Loucy (cell line): ENCODE measurements at regions not wholly inside any gene's neighbourhood (a gene's known extent, or its start where the extent isn't known, plus 50 kb on each side); places are given as distances from the start of the nearest gene placed in this dataset.
"Not testable (repeated sequence)": the region's sequence is repeated elsewhere in the genome, so short reads cannot be mapped to it uniquely, and the experiment has no call there.

Source experiments
- CTCF ChIP-seq: fragments of 200-600 bp; sonication (generic); conservative IDR thresholded peaks from 2 replicates; pipeline ENCODE4 v1.5.1; 2014; ENCODE audit warnings: mild to moderate bottlenecking, antibody characterized with exemption, low read length
- EZH2phosphoT487 ChIP-seq: fragments of 200-600 bp; IDR thresholded peaks from 2 replicates; pipeline ENCODE4 v1.6.1; 2018; ENCODE audit warnings: antibody characterized with exemption, mild to moderate bottlenecking, moderate library complexity, borderline replicate concordance

- not testable (repeated sequence) for TF ChIP-seq CTCF, EZH2phosphoT487
These were observed 752.7 kb downstream of the GALC start for GRCh38 chr14:87240319-87240718.
